ENCODE measurements at regions not wholly inside any gene's neighbourhood (a gene's known extent, or its start where the extent isn't known, plus 50 kb on each side); places are given as distances from the start of the nearest gene placed in this dataset.
"Not testable (repeated sequence)": the region's sequence is repeated elsewhere in the genome, so short reads cannot be mapped to it uniquely, and the experiment has no call there.

- TF ChIP-seq CTCF (IDR thresholded peaks at IDR 0.05; ENCODE audit: low read depth, low read length, poor library complexity, severe bottlenecking); EZH2phosphoT487 (IDR thresholded peaks at IDR 0.05; ENCODE audit: borderline replicate concordance, low read length): not testable (repeated sequence)
Measured at GRCh38 chr9:39545079-39545478, 189.6 kb downstream of the SPATA31A1 start.
